Thyroid gland (tissue), 4 donors: ENCODE measurements at regions not wholly inside any gene's neighbourhood (a gene's known extent, or its start where the extent isn't known, plus 50 kb on each side); places are given as distances from the start of the nearest gene placed in this dataset.

ENCODE experiments used
- DNase-seq, 2 donors: peaks; one replicate each; pipeline ENCODE4 v3.0.0-alpha.2; 2019
- H3K27ac ChIP-seq, 3 donors: fragments of 200-600 bp; sonication (generic); 1 replicate in 2 of 3; 2 replicates in 1 of 3; pipeline ENCODE4 v1.5.1; 2016 to 2019; ENCODE audit warnings: mild to moderate bottlenecking in 1 of 3, moderate library complexity in 1 of 3
- H3K27me3 ChIP-seq: fragments of 200-600 bp; sonication (generic); one replicate; pipeline ENCODE4 v1.5.1; 2019
- H3K36me3 ChIP-seq, 2 donors: fragments of 200-600 bp; sonication (generic); one replicate each; pipeline ENCODE4 v1.5.1; 2016 to 2019
- H3K4me1 ChIP-seq, 2 donors: fragments of 200-600 bp; sonication (generic); one replicate each; pipeline ENCODE4 v1.5.1; 2017 to 2019
- H3K4me3 ChIP-seq, 3 donors: fragments of 200-600 bp; sonication (generic); replicated peaks in 1 of 3; 1 replicate in 2 of 3; 2 replicates in 1 of 3; pipeline ENCODE4 v1.5.1; 2016; ENCODE audit warnings: mild to moderate bottlenecking in 1 of 3
- H3K9me3 ChIP-seq: fragments of 200-600 bp; sonication (generic); one replicate; pipeline ENCODE4 v1.5.1; 2017
- CTCF ChIP-seq, 6 experiments: fragments of 200-600 bp in 3 of 6; fragments of 450-650 bp in 3 of 6; sonication (generic) in 3 of 6; IDR thresholded peaks; one replicate each; pipeline ENCODE4 v1.5.1; 2016 to 2019; ENCODE audit warnings: antibody characterized with exemption in 6 of 6, mild to moderate bottlenecking in 2 of 6, inconsistent platforms in 1 of 6, moderate library complexity in 1 of 6
- POLR2A ChIP-seq, 2 donors: fragments of 450-650 bp; IDR thresholded peaks; one replicate each; pipeline ENCODE4 v1.6.1; 2017; ENCODE audit warnings: antibody characterized with exemption in 2 of 2, mild to moderate bottlenecking in 2 of 2, moderate library complexity in 1 of 2
- WGBS, 2 donors: methylation state at CpG; one replicate each; pipeline ENCODE4 v1.1.5; 2017; 5-methylcytosine and 5-hydroxymethylcytosine counted together
- intact Hi-C: fragments of 100-400 bp; cut with DNase I; formaldehyde crosslinking; loops from one replicate; pipeline ENCODE4 v1.15.1; 2023

DNA sequence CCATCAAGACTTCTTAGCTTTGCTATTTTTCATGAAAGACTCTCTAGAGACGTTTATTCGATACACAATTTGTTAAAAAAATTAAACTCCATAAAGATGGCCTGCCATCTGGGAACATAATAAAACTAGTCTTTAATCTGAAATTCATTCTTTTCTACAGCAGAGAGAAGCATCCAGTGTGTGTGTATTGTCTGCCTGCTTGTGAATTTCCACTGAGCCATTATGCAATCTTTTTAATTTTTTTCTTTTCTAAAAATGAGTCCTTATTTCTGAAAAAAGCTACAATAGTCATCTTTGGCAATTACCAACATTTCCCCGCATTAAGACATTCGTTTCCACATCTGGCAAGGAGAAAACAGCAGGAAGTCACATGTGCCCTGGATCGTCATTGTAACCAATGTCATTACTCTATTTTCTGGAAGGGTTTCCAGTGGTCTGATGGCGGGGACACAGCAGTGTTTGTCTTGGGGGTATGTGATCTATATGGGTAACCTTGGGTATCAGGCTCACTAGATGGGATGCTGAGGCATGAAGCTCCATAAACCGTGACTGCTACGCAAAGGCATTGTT is 263.1 kb downstream of the MSX2 start:
- 66 to 77% methylated on average over 8 of the region's 8 CpGs for WGBS, 2 donors
- intact Hi-C loops = no loop called here
- Histone ChIP-seq H3K4me3 (no peak overlapping the region), H3K27ac (peak overlapping the region in 2 of 3 donors; percentile 60 to 72), H3K9me3 (no peaks in the 10 kb centered on the region), H3K27me3 (no peaks in the 10 kb centered on the region), H3K4me1 (peaks cover 24 to 32% of the 10 kb centered on the region in 2 donors), H3K36me3 (no peaks in the 10 kb centered on the region)
- TF ChIP-seq POLR2A (IDR thresholded peaks at IDR 0.05) (no peak), CTCF (IDR thresholded peaks at IDR 0.05) (no peak)
- no peak for DNase-seq

GRCh38 chr5:174984863-174985262 is 260.5 kb downstream of the MSX2 start:
- WGBS, 2 donors = 90 to 94% methylated on average over 5 of the region's 5 CpGs
- no peaks in the 10 kb centered on the region for H3K36me3 ChIP-seq
- peaks cover 20 to 23% of the 10 kb centered on the region in 2 donors for H3K4me1 ChIP-seq
- TF ChIP-seq POLR2A (IDR thresholded peaks at IDR 0.05) (no peak), CTCF (IDR thresholded peaks at IDR 0.05) (no peak)
- H3K27me3 ChIP-seq = no peaks in the 10 kb centered on the region
- intact Hi-C loops = no loop called here
- no peak overlapping the region for H3K4me3 ChIP-seq
- no peaks in the 10 kb centered on the region for H3K9me3 ChIP-seq
- no peak overlapping the region for H3K27ac ChIP-seq
- no peak for DNase-seq

DNA sequence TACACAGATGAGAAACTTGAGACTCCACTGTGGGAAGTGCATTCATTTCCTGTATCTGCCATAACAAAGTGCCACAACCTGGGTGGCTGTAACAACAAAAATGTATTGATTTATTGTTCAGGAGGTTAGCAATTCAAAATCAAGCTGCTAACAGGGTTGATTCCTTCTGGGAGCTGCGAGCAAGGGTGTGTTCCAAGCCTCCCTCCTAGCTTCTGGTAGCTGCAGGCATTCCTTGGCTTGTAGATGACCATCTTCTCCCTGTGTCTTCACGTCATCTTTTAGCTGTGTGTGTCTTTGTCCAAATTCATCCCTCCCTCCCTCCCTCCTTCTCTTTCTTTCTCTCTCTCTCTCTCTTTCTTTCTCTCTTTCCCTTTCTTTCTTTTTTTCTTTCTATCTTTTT is 258.1 kb downstream of the MSX2 start:
- Histone ChIP-seq H3K4me1 (peaks cover 4 to 7% of the 10 kb centered on the region in 2 donors), H3K4me3 (no peak overlapping the region), H3K27ac (no peak overlapping the region), H3K36me3 (no peaks in the 10 kb centered on the region), H3K9me3 (no peaks in the 10 kb centered on the region), H3K27me3 (no peaks in the 10 kb centered on the region)
- TF ChIP-seq POLR2A (IDR thresholded peaks at IDR 0.05) (no peak), CTCF (IDR thresholded peaks at IDR 0.05) (no peak)
- DNase-seq = no peak
- intact Hi-C loops = no loop called here
- 66 to 84% methylated on average over 2 of the region's 2 CpGs for WGBS, 2 donors

DNA sequence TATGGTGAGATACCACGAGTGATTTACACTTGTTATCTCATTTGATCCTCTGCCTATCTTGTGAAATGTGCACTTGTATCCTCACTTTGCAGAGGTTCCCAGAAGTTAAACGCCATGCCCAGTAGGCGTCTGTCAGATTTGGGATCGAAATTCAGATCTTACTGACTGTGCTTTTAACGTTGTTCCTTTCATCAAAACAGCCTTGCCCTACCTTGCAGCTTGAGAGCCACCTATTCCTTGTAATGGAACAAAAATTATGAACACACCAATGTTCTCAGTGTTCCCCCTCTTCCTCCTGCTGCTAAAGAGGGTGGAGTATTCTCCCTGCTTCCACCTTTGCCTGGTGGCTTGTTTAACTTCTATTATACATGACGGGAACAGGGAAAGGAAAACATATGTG is 257.0 kb downstream of the MSX2 start:
- no peaks in the 10 kb centered on the region for H3K27me3 ChIP-seq
- no peak for DNase-seq
- WGBS, 2 donors = 67 to 72% methylated on average over 6 of the region's 6 CpGs
- no peaks in the 10 kb centered on the region for H3K36me3 ChIP-seq
- TF ChIP-seq POLR2A (IDR thresholded peaks at IDR 0.05) (no peak), CTCF (IDR thresholded peaks at IDR 0.05) (no peak)
- intact Hi-C loops = no loop called here
- no peaks in the 10 kb centered on the region for H3K4me1 ChIP-seq
- no peaks in the 10 kb centered on the region for H3K9me3 ChIP-seq
- H3K4me3 ChIP-seq = no peak overlapping the region
- H3K27ac ChIP-seq = no peak overlapping the region

DNA sequence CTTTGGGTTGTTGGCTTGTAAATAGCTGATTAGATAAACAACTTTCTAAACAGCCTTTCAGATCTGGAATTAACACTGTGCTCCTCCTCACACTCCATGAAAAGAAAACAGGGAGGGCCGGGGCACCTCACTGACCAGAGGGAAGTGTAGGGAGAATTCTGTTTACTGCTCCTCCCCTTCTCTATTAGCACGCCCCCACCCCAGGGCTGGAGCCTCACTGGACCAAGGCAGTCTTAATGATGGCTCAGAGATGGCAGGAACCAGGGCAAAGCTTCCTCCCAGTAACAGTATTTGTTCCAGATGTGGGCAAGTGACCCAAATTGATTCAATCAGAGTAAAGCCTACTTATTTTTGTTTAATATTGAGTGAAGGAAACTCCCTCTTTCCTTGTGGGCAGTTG is 256.6 kb downstream of the MSX2 start:
- no peak for DNase-seq
- Histone ChIP-seq H3K9me3 (no peaks in the 10 kb centered on the region), H3K27ac (no peak overlapping the region), H3K4me3 (no peak overlapping the region), H3K4me1 (no peaks in the 10 kb centered on the region), H3K36me3 (no peaks in the 10 kb centered on the region), H3K27me3 (no peaks in the 10 kb centered on the region)
- no peak for TF ChIP-seq CTCF (IDR thresholded peaks at IDR 0.05)
- no peak for TF ChIP-seq POLR2A (IDR thresholded peaks at IDR 0.05)
- intact Hi-C loops = no loop called here
- 62 to 76% methylated on average over 2 of the region's 2 CpGs for WGBS, 2 donors
